ENCODE measurements at regions not wholly inside any gene's neighbourhood (a gene's known extent, or its start where the extent isn't known, plus 50 kb on each side); places are given as distances from the start of the nearest gene placed in this dataset.

- Histone ChIP-seq H3K4me1 (no peaks in the 10 kb centered on the region), H3K27me3 (no peaks in the 10 kb centered on the region), H3K4me3 (no peak overlapping the region), H3K9me3 (no peaks in the 10 kb centered on the region), H3K27ac (no peak overlapping the region), H3K36me3 (no peaks in the 10 kb centered on the region)
- TF ChIP-seq POLR2A (IDR thresholded peaks at IDR 0.05): no peak
- TF ChIP-seq, protein P1, sequence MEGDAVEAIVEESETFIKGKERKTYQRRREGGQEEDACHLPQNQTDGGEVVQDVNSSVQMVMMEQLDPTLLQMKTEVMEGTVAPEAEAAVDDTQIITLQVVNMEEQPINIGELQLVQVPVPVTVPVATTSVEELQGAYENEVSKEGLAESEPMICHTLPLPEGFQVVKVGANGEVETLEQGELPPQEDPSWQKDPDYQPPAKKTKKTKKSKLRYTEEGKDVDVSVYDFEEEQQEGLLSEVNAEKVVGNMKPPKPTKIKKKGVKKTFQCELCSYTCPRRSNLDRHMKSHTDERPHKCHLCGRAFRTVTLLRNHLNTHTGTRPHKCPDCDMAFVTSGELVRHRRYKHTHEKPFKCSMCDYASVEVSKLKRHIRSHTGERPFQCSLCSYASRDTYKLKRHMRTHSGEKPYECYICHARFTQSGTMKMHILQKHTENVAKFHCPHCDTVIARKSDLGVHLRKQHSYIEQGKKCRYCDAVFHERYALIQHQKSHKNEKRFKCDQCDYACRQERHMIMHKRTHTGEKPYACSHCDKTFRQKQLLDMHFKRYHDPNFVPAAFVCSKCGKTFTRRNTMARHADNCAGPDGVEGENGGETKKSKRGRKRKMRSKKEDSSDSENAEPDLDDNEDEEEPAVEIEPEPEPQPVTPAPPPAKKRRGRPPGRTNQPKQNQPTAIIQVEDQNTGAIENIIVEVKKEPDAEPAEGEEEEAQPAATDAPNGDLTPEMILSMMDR (IDR thresholded peaks at IDR 0.05): no peak
- no peak for ATAC-seq
- WGBS (ENCODE audit: insufficient coverage, low coverage, low lambda C conversion rate, missing lambda C conversion rate): 27% methylated on average over 8 of the region's 9 CpGs
- no peak for DNase-seq
- intact Hi-C loops (cut with DNase I): no loop called here
Observed at GRCh38 chr18:37962316-37962966, 396.8 kb upstream of the CELF4 start.

DNA sequence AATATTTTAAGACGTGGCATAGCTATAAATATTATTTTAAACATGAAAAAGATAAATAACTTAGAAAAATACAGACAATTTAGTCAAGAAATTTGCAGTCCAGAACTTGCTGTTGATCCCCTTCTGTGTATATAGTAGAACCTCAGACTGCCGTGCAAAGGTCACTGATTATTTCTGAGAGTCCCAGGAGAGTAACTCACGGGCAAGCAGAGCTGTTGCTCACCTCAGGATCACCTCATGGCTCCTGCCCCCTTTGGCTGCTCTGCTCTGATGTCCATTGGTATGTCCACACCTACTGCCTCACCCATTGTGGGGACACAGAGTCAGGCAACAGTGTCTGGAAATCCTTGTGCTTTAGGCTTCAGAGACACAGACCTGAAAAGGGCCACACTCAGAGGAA is 392.9 kb upstream of the CELF4 start:
- DNase-seq: no peak
- Histone ChIP-seq H3K9me3 (no peaks in the 10 kb centered on the region), H3K4me3 (no peak overlapping the region), H3K36me3 (no peaks in the 10 kb centered on the region), H3K27ac (no peak overlapping the region), H3K27me3 (no peaks in the 10 kb centered on the region), H3K4me1 (no peaks in the 10 kb centered on the region)
- no peak for ATAC-seq
- 24% methylated on average over 3 of the region's 3 CpGs for WGBS (ENCODE audit: insufficient coverage, low coverage, low lambda C conversion rate, missing lambda C conversion rate)
- intact Hi-C loops (cut with DNase I): no loop called here
- TF ChIP-seq, protein P1 (IDR thresholded peaks at IDR 0.05): no peak
- TF ChIP-seq POLR2A (IDR thresholded peaks at IDR 0.05): no peak

GRCh38 chr18:37956902-37957301 is 391.3 kb upstream of the CELF4 start:
- H3K4me1 ChIP-seq: no peaks in the 10 kb centered on the region
- H3K9me3 ChIP-seq: no peaks in the 10 kb centered on the region
- no peak for ATAC-seq
- DNase-seq: no peak
- no peak for TF ChIP-seq POLR2A (IDR thresholded peaks at IDR 0.05)
- TF ChIP-seq, protein P1 (IDR thresholded peaks at IDR 0.05): no peak
- intact Hi-C loops (cut with DNase I): no loop called here
- no peak overlapping the region for H3K4me3 ChIP-seq
- H3K27me3 ChIP-seq: no peaks in the 10 kb centered on the region
- H3K27ac ChIP-seq: no peak overlapping the region
- no peaks in the 10 kb centered on the region for H3K36me3 ChIP-seq
- 33% methylated on average over 4 of the region's 4 CpGs for WGBS (ENCODE audit: insufficient coverage, low coverage, low lambda C conversion rate, missing lambda C conversion rate)

DNA sequence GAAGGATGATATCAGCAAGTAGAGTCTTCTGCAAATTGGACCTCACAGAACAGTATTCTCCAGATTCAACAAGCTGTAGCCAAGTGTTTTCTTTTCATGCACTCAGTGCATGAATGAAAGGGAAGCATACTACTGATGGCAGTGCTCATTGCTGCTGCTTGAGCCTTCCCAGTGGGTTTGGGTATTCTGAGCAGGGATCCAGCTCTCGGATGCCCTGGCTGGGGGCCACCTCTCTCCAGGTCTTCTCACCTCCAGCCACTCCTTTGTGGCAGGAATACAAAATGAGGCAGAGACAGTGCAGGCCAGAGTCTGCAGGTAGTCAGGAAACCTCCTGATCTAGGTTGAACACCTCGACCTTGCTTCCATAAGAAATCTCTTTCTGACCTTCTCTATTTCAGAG is 390.4 kb upstream of the CELF4 start:
- WGBS (ENCODE audit: insufficient coverage, low coverage, low lambda C conversion rate, missing lambda C conversion rate): 23% methylated on average over 2 of the region's 2 CpGs
- ATAC-seq: no peak
- no peaks in the 10 kb centered on the region for H3K36me3 ChIP-seq
- no peak overlapping the region for H3K27ac ChIP-seq
- no peaks in the 10 kb centered on the region for H3K9me3 ChIP-seq
- no peak for TF ChIP-seq POLR2A (IDR thresholded peaks at IDR 0.05)
- TF ChIP-seq, protein P1 (IDR thresholded peaks at IDR 0.05): no peak
- no peaks in the 10 kb centered on the region for H3K27me3 ChIP-seq
- no peak overlapping the region for H3K4me3 ChIP-seq
- DNase-seq: no peak
- intact Hi-C loops (cut with DNase I): no loop called here
- no peaks in the 10 kb centered on the region for H3K4me1 ChIP-seq

- H3K27ac ChIP-seq: no peak overlapping the region
- no peak for DNase-seq
- H3K4me1 ChIP-seq: no peaks in the 10 kb centered on the region
- H3K9me3 ChIP-seq: no peaks in the 10 kb centered on the region
- H3K27me3 ChIP-seq: no peaks in the 10 kb centered on the region
- ATAC-seq: no peak
- no peaks in the 10 kb centered on the region for H3K36me3 ChIP-seq
- TF ChIP-seq, protein P1 (IDR thresholded peaks at IDR 0.05): no peak
- TF ChIP-seq POLR2A (IDR thresholded peaks at IDR 0.05): no peak
- no peak overlapping the region for H3K4me3 ChIP-seq
- intact Hi-C loops (cut with DNase I): no loop called here
- WGBS (ENCODE audit: insufficient coverage, low coverage, low lambda C conversion rate, missing lambda C conversion rate): 50% methylated on average over 1 of the region's 2 CpGs
Observed at GRCh38 chr18:37955201-37955600, 389.6 kb upstream of the CELF4 start.
